Body of pancreas (tissue), 4 donors: ENCODE measurements at regions not wholly inside any gene's neighbourhood (a gene's known extent, or its start where the extent isn't known, plus 50 kb on each side); places are given as distances from the start of the nearest gene placed in this dataset.

Source experiments
- POLR2A ChIP-seq, 3 donors: fragments of 450-650 bp; IDR thresholded peaks; one replicate each; pipeline ENCODE4 v1.6.1; 2016; ENCODE audit warnings: antibody characterized with exemption in 3 of 3, mild to moderate bottlenecking in 2 of 3
- TF ChIP-seq, protein P1 (sequence below), 7 experiments: fragments of 450-650 bp in 4 of 7; fragments of 200-600 bp in 3 of 7; sonication (generic) in 3 of 7; IDR thresholded peaks; one replicate each; pipeline ENCODE4 v1.5.1; 2016 to 2019; ENCODE audit warnings: antibody characterized with exemption in 7 of 7

DNA sequence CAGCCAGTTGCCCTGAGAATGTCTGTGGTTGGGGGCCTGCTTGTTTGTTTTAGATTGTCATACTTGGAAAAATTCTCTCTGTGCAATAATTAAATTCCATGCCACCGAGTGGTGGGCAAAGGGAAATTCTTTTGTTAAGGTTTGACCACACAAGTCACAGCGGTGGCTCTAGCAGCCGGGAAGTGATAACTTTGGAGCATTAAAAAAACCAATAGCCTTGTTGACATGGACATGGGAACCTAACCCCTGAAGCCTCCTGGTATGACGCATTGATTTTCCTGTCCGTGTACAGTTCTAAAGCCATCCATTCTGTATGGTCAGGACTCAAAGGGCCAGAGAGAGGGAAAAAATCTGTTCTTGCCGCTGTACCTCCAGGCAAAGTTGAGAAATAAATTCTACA, 384.9 kb upstream of the ZNF507 start:
- TF ChIP-seq, protein P1, sequence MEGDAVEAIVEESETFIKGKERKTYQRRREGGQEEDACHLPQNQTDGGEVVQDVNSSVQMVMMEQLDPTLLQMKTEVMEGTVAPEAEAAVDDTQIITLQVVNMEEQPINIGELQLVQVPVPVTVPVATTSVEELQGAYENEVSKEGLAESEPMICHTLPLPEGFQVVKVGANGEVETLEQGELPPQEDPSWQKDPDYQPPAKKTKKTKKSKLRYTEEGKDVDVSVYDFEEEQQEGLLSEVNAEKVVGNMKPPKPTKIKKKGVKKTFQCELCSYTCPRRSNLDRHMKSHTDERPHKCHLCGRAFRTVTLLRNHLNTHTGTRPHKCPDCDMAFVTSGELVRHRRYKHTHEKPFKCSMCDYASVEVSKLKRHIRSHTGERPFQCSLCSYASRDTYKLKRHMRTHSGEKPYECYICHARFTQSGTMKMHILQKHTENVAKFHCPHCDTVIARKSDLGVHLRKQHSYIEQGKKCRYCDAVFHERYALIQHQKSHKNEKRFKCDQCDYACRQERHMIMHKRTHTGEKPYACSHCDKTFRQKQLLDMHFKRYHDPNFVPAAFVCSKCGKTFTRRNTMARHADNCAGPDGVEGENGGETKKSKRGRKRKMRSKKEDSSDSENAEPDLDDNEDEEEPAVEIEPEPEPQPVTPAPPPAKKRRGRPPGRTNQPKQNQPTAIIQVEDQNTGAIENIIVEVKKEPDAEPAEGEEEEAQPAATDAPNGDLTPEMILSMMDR (IDR thresholded peaks at IDR 0.05): no peak
- no peak for TF ChIP-seq POLR2A (IDR thresholded peaks at IDR 0.05)
